ENCODE measurements at regions not wholly inside any gene's neighbourhood (a gene's known extent, or its start where the extent isn't known, plus 50 kb on each side); places are given as distances from the start of the nearest gene placed in this dataset.

DNA sequence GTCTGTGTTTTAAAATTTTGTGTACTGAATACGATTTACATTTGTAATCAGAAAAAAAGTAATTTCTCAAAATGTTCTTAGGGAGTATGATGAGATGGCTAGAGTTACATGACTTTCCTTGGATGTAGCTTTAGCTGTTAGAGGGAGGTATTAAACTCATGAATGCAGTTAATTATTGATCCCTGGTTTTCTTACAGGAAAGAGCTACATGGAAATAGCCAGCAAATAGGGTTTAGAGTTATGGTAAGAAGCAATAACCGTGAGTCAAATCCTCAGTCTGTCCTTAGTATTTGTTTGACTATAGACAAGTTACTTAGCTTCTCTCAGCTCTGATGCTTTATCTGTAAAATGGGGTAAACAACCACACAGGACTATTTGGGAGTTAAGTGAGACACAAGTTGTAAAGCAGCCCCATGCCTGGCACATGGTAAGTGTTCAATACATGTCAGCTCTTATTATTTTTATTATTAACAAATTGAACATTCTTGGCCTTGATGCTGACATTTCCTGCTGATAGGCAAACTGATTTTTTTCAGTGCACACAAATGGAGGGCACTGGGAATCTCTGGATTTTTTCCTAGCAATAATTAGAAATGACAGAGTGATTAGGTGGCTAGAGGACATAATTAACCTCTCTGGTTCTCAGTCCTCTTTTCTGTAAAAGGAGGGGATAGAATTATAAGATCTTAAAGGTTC lies 204.5 kb upstream of the PHYHIPL start:
- DNase-seq, result no peak

DNA sequence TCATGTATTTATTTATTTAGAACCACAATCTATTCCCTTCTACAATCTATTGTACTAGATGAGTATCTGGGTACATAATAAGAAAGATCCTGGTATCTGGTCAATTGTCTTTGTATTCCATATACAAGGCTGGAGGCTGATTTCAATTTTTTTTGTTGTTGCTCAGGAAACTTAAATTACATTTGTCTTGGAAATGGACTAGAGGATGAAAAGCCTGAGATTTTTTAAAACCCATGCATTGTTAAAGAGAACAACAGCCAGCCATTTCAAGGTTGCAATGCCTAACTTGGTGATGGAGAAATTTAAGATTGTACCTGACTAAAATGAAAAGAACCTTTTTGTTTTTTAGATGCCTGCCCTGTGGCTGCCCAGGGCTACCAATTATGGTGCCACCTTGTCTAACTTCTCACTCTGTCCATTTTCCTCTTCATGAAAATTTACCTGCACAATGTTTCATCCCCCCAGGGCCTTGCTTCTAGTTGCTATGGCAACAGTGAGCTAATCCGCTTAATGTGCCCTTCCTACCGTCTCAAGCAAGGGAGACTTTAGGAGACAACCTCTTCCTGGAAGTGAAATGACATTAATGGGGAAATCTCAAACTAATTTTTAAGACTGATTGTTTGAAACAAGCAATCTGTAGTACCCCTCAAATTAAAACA lies 203.7 kb upstream of the PHYHIPL start:
- no peak for DNase-seq

- DNase-seq, result no peak
Measured at GRCh38 chr10:58973235-58973595, 203.2 kb upstream of the PHYHIPL start.

- no peak for DNase-seq
Measured at GRCh38 chr10:58976254-58976653, 200.2 kb upstream of the PHYHIPL start.

DNA sequence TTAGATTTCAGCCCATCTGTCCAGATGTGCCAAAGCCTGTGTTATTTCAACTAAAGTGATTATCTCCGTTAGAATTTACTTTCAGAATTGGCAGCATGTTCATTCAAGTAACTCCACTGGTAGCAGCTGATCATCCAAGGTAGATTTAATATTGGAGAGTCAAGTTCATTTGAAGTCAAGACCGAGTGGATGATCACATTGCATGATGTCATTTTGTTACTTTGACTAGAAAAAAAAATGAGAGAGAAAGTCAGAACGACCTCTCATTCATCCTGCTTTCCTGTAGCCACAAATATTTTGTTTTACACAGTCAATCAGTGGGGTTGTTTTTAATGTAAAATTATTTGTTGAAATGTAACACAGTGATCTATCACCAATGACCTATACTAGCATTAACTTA lies 196.7 kb upstream of the PHYHIPL start:
- no peak for DNase-seq

DNA sequence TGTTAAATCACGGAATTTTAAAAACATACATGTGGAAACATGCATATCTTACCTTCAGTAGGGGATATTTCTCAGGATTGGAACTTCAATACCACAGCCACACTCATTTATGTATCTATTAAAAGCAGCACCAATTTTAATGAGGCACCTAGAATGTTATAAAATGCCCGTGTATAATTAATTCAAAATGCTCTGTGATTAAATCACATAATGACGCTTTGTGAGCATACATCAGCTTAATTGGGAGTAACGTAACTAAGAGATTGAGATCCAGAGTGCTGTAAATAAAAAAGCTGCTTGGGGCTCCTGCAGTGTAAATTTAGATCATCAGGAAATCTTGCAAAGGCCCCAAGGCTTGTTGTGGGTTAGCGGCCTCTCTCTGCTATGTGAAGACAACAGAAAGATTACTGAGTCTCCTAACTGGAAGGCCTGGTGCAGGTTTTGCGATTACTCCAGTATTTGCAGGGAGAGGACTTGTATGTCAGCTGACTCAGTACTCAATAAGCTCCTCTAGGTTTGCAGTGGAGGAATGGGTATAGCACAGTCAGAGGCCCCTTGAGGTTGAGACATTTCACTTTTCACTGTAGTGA lies 195.5 kb upstream of the PHYHIPL start:
- no peak for DNase-seq

GRCh38 chr10:58981846-58982245 lies 194.6 kb upstream of the PHYHIPL start:
- DNase-seq, result no peak

GRCh38 chr10:58982470-58983239 lies 193.8 kb upstream of the PHYHIPL start:
- no peak for DNase-seq

GRCh38 chr10:58985216-58985615 lies 191.2 kb upstream of the PHYHIPL start:
- DNase-seq, result no peak

DNA sequence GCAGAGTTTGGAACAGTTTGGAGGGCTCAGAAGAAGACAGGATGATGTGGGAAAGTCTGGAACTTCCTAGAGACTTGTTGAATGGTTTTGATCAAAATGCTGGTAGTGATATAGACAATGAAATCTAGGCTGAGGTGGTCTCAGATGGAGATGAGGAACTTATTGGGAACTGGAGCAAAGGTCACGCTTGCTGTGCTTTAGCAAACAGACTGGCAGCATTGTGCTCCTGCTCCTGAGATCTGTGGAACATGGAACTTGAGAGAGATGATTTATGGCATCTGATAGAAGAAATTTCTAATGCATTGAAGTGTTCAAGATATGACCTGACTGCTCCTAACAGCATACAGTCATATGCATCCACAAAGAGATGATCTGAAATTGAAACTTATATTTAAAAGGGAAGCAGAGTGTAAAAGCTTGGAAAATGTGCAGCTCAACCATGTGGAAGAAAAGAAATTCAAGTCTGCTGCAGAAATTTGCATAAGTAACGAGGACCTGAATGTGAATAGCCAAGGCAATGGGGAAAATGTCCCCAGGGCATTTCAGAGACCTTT lies 186.9 kb upstream of the PHYHIPL start:
- no peak for DNase-seq

- no peak for DNase-seq
Measured at GRCh38 chr10:58990693-58991092, 185.8 kb upstream of the PHYHIPL start.

DNA sequence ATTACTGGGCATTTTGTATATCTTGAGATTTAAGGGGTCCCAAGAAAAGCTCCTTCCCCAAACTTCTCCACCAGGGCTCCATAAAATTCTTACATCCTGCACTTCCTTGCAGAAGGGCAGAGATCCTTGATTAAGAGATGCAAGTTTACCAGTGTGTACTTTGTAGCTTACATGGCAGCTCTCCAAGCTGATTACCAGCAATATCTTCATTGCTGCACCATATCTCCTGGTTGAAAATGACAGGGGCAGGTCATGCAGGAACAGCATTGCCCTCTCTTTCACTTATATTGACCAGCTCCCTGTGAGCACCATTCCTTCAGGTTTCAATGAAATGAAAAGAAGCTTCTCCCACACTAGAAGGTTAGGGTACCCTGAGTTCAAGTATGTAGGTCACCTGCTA lies 184.6 kb upstream of the PHYHIPL start:
- DNase-seq, result no peak

DNA sequence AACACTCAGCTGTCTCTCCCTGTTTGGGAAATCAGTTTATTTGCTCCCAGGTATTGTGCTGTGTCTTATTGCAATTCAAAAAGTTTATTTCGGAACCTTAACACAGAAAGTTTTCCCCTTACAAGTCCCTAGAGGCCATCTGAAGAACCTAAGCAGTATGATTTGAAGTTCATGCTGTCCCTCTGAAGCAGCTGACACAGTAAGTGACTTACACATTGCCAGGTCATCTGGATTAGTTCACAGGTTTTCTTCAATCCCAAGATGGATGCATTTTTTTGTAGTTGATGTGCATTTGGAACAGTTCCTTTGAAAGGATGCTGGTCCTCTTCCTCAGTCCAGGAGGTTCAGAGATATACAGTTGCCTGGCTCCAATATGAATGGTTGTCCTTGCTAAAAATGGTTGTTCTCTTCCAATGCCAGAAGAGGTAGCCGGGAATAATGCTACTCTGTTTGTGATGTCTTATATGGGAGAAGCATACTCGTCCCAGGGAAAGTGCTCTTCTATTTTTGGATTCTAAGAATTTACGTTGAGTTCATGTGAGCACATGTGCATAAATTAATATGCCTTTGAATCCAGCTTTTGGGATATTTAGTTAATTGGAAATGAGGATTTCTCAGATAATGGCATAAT lies 183.5 kb upstream of the PHYHIPL start:
- no peak for DNase-seq

DNA sequence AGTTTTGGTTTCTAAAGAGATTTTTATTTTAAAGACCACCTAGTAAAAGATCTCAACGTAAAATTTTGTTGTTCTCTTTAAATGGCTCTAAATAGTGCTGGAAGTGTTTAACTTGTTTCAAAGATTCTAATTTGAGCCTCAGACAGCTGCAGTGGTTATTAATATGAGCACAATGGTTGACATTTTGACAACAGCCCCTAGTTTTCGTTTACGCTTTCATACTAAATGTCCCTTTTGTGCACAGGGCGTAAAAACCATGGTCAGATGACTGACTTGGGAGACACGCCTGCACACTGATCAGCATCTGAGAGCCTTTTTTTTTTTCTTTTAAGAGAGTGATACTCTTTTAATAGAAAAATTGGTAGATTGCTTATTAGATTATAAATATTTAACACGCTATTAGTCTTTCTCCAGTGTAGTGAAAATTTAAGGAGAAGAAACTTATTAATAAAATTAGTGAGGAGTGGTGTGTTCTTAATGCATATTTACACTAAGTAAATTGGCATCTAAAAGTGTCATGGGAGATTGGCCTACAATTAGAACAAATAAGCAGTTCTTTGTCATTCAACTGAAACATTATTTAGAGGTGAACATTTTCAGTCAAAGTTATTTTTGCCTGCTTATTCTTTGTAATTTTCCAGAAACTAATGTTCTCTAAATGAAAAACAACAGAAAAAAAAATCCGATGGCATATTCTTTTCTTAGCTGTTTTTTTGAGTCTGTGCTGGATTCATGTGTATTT lies 182.8 kb upstream of the PHYHIPL start:
- DNase-seq, result no peak

DNA sequence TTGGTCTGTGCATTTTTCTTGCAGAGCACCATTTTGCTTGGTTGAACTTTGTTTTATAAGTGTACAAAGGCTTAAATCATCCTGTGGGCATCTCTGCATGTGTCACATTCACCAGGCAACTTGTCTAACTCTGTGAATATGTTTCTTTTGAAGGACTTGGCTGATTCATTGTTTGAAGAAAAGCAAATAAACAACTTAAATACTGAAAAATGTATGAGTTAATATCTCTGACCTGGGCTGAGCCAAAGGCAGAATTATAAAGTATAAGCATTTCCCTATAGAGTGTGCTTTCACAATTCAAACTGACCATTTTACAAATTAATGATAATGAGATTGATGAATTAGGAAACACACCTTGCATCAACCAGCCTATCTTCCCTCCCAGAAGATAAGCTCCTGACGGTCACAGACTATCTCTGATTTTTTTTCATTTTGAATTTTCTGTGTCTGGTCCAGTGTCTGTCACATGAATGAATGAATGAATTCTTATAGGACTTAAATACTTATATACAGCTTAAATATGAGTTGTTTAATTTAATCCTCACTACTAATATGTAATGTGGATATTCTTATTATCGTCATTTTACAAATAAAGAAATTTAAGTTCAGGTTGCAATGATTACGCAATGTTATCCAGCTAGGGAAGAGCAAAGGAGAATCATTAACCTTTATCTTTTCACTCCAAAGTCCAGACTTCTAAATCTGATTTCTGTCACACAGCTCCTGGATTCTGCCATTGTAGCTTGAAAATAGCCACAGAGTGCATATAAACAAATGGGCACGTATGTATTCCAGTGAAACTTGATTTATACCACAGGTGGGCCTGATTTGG lies 182.0 kb upstream of the PHYHIPL start:
- DNase-seq, result peak; percentile 2

DNA sequence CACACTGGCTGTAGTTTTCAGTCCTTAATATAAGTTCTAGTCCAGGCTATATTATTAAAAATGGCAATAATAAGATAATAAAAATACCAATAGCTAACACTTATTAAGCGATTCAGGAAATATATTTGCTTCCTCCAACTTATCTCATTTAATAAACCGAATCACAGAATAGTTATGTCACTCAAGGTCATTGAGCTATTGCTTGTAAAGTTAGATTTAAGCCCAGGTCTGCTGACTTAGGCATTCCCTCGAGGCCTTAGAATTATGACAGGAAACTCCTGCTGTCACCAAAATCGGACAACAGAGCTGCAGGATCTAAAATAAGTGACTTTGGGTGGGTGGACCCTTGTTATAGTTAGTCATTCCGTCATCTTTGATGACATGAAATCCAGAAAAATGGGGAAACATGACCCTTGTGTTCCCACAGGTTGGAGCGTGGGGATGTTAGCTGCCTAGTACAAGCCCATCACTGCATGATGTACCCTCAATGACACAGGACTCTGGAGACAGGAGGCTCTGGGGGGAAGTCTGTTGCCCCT lies 181.3 kb upstream of the PHYHIPL start:
- no peak for DNase-seq

GRCh38 chr10:58996063-58996462 lies 180.4 kb upstream of the PHYHIPL start:
- no peak for DNase-seq

- DNase-seq, result no peak
Measured at GRCh38 chr10:58996866-58997265, 179.6 kb upstream of the PHYHIPL start.

GRCh38 chr10:58998924-58999713 lies 177.3 kb upstream of the PHYHIPL start:
- no peak for DNase-seq

GRCh38 chr10:59000162-59000825 lies 176.1 kb upstream of the PHYHIPL start:
- no peak for DNase-seq

All from fibroblast of skin of right biceps (primary cell).